Parathyroid adenoma (tissue), 2 donors: ENCODE measurements at regions not wholly inside any gene's neighbourhood (a gene's known extent, or its start where the extent isn't known, plus 50 kb on each side); places are given as distances from the start of the nearest gene placed in this dataset.

Source experiments
- H2AFZ ChIP-seq: fragments of 300-600 bp; sonication (generic); one replicate; pipeline ENCODE4 v1.7.0; 2017; ENCODE audit warnings: antibody characterized with exemption, mild to moderate bottlenecking
- H3K27ac ChIP-seq: fragments of 300-600 bp; sonication (generic); one replicate; pipeline ENCODE4 v1.7.0; 2017
- H3K27me3 ChIP-seq: fragments of 300-600 bp; sonication (generic); one replicate; pipeline ENCODE4 v1.7.0; 2017; ENCODE audit warnings: low read length; ENCODE audit not compliant: control insufficient read depth, insufficient read depth
- H3K36me3 ChIP-seq: fragments of 300-600 bp; sonication (generic); one replicate; pipeline ENCODE4 v1.7.0; 2017; ENCODE audit warnings: low read length; ENCODE audit not compliant: control insufficient read depth, insufficient read depth
- H3K4me1 ChIP-seq: fragments of 300-600 bp; sonication (generic); one replicate; pipeline ENCODE4 v1.7.0; 2017; ENCODE audit warnings: control low read depth
- H3K4me2 ChIP-seq: fragments of 300-600 bp; sonication (generic); one replicate; pipeline ENCODE4 v1.7.0; 2017; ENCODE audit warnings: low read length
- H3K4me3 ChIP-seq: fragments of 300-600 bp; sonication (generic); one replicate; pipeline ENCODE4 v1.7.0; 2017; ENCODE audit warnings: low read depth, low read length
- H3K79me2 ChIP-seq: fragments of 300-600 bp; sonication (generic); one replicate; pipeline ENCODE4 v1.7.0; 2017; ENCODE audit warnings: control low read depth
- H3K9ac ChIP-seq: fragments of 300-600 bp; sonication (generic); one replicate; pipeline ENCODE4 v1.7.0; 2017; ENCODE audit warnings: mild to moderate bottlenecking
- H3K9me3 ChIP-seq: fragments of 300-600 bp; sonication (generic); one replicate; pipeline ENCODE4 v1.7.0; 2017; ENCODE audit warnings: low read length; ENCODE audit not compliant: control insufficient read depth
- CTCF ChIP-seq: fragments of 300-600 bp; sonication (generic); IDR thresholded peaks from one replicate; pipeline ENCODE4 v1.7.0; 2017; ENCODE audit warnings: antibody characterized with exemption, mild to moderate bottlenecking
- donor health status: primary hyperparathyroidism.

GRCh38 chr3:111339017-111339416 is 203.0 kb upstream of the CD96 start:
- no peak for TF ChIP-seq CTCF
- H3K9ac ChIP-seq: no peak overlapping the region

GRCh38 chr3:111351334-111351733 is 190.7 kb upstream of the CD96 start:
- H2AFZ ChIP-seq: no peak overlapping the region
- H3K27me3 ChIP-seq: no peaks in the 10 kb centered on the region
- no peaks in the 10 kb centered on the region for H3K79me2 ChIP-seq
- no peak for TF ChIP-seq CTCF
- no peak overlapping the region for H3K4me3 ChIP-seq
- H3K9ac ChIP-seq: no peak overlapping the region
- no peak overlapping the region for H3K4me2 ChIP-seq
- no peaks in the 10 kb centered on the region for H3K4me1 ChIP-seq
- H3K27ac ChIP-seq: no peak overlapping the region
- no peaks in the 10 kb centered on the region for H3K36me3 ChIP-seq
- H3K9me3 ChIP-seq: no peaks in the 10 kb centered on the region

More at GRCh38 chr3:111339017-111339416, 203.0 kb upstream of the CD96 start:
- Histone ChIP-seq H3K36me3 (no peaks in the 10 kb centered on the region), H3K9me3 (no peaks in the 10 kb centered on the region), H3K79me2 (no peaks in the 10 kb centered on the region), H3K27me3 (no peaks in the 10 kb centered on the region), H3K4me2 (no peak overlapping the region), H3K27ac (no peak overlapping the region), H3K4me1 (no peaks in the 10 kb centered on the region), H2AFZ (no peak overlapping the region), H3K4me3 (no peak overlapping the region)

- Histone ChIP-seq H3K9me3 (no peaks in the 10 kb centered on the region), H3K9ac (no peak overlapping the region), H3K79me2 (no peaks in the 10 kb centered on the region), H2AFZ (no peak overlapping the region), H3K36me3 (no peaks in the 10 kb centered on the region), H3K4me2 (no peak overlapping the region), H3K27ac (no peak overlapping the region), H3K27me3 (no peaks in the 10 kb centered on the region), H3K4me1 (no peaks in the 10 kb centered on the region), H3K4me3 (no peak overlapping the region)
- TF ChIP-seq CTCF: no peak
Observed at GRCh38 chr3:111352585-111352984, 189.4 kb upstream of the CD96 start.

GRCh38 chr3:111359261-111360030 is 182.6 kb upstream of the CD96 start:
- H3K9ac ChIP-seq: no peak overlapping the region
- TF ChIP-seq CTCF: no peak
- no peaks in the 10 kb centered on the region for H3K9me3 ChIP-seq
- no peak overlapping the region for H3K4me3 ChIP-seq
- no peaks in the 10 kb centered on the region for H3K4me1 ChIP-seq
- no peaks in the 10 kb centered on the region for H3K27me3 ChIP-seq
- no peaks in the 10 kb centered on the region for H3K36me3 ChIP-seq
- H3K79me2 ChIP-seq: no peaks in the 10 kb centered on the region
- no peak overlapping the region for H2AFZ ChIP-seq
- no peak overlapping the region for H3K4me2 ChIP-seq
- no peak overlapping the region for H3K27ac ChIP-seq
